T-cell (primary cell): ENCODE measurements at regions not wholly inside any gene's neighbourhood (a gene's known extent, or its start where the extent isn't known, plus 50 kb on each side); places are given as distances from the start of the nearest gene placed in this dataset.
"Not testable (repeated sequence)": the region's sequence is repeated elsewhere in the genome, so short reads cannot be mapped to it uniquely, and the experiment has no call there.

Experiments
- ATAC-seq, 4 experiments: fragments of 200-7000 bp in 3 of 4; fragments of 150-1000 bp in 1 of 4; cut with Tn5 transposase; replicated peaks in 1 of 4; 1 replicate in 3 of 4; 2 replicates in 1 of 4; pipeline ENCODE4 v1.10.0; 2021; ENCODE audit warnings: moderate library complexity in 3 of 4, mild to moderate bottlenecking in 2 of 4, moderate number of reproducible peaks in 1 of 4
- CTCF ChIA-PET, 2 donors: fragments of 300-600 bp; sonication (Branson Sonifier 250); formaldehyde crosslinking; loops; one replicate each; lab custom pipeline; 2022; ENCODE audit warnings: antibody characterized with exemption in 2 of 2; lab: Charles Lee
- POLR2A ChIA-PET, 2 donors: fragments of 300-600 bp; sonication (Branson Sonifier 250); formaldehyde crosslinking; loops; one replicate each; lab custom pipeline; 2022; ENCODE audit warnings: antibody characterized with exemption in 2 of 2; lab: Charles Lee
- DNase-seq, 35 experiments: peaks; one replicate each; pipeline versions ENCODE4 v3.0.0 to v3.0.0-alpha.2; 2013 to 2023
- H3K27ac ChIP-seq: one replicate; pipeline ENCODE4 v1.5.1; 2013; ENCODE audit warnings: low read length
- H3K27me3 ChIP-seq, 2 experiments: replicated peaks in 1 of 2; 1 replicate in 1 of 2; 2 replicates in 1 of 2; pipeline versions ENCODE4 v1.6.1 to v1.7.0; 2013; ENCODE audit warnings: low read length in 1 of 2, mixed read lengths in 1 of 2; ENCODE audit not compliant: control insufficient read depth in 2 of 2, insufficient read depth in 2 of 2; ENCODE audit errors: extremely low read depth in 1 of 2
- H3K36me3 ChIP-seq, 2 donors: 1 replicate in 1 of 2; 2 replicates in 1 of 2; pipeline versions ENCODE4 v1.6.1 to v1.7.0; 2013; ENCODE audit warnings: low read length in 1 of 2; ENCODE audit not compliant: control insufficient read depth in 2 of 2, insufficient read depth in 1 of 2; ENCODE audit errors: extremely low read depth in 1 of 2
- H3K4me1 ChIP-seq, 2 experiments: 1 replicate in 1 of 2; 2 replicates in 1 of 2; pipeline versions ENCODE4 v1.6.1 to v1.7.0; 2013; ENCODE audit warnings: low read length in 2 of 2, mixed read lengths in 1 of 2; ENCODE audit not compliant: insufficient read depth in 2 of 2, control insufficient read depth in 1 of 2; ENCODE audit errors: extremely low read depth in 1 of 2
- H3K4me3 ChIP-seq, 2 donors: 1 replicate in 1 of 2; 2 replicates in 1 of 2; pipeline versions ENCODE4 v1.5.1 to v1.7.0; 2013; ENCODE audit warnings: mild to moderate bottlenecking in 2 of 2, low read length in 1 of 2, moderate library complexity in 1 of 2; ENCODE audit not compliant: control insufficient read depth in 1 of 2; ENCODE audit errors: extremely low read depth in 1 of 2
- H3K9me3 ChIP-seq: 2 replicates; pipeline ENCODE4 v1.7.0; 2013
- H3K27ac Mint-ChIP-seq, 2 donors: one replicate each; pipeline ENCODE4 v1.8.0; 2020 to 2021; ENCODE audit warnings: mild to moderate bottlenecking in 2 of 2, mixed read lengths in 2 of 2
- H3K27me3 Mint-ChIP-seq, 2 donors: one replicate each; pipeline ENCODE4 v1.8.0; 2021 to 2022; ENCODE audit warnings: mixed read lengths in 2 of 2
- H3K36me3 Mint-ChIP-seq: one replicate; pipeline ENCODE4 v1.8.0; 2021; ENCODE audit warnings: mixed read lengths
- H3K4me1 Mint-ChIP-seq, 3 donors: one replicate each; pipeline ENCODE4 v1.8.0; 2020 to 2022; ENCODE audit warnings: mixed read lengths in 3 of 3, mild to moderate bottlenecking in 1 of 3
- H3K4me3 Mint-ChIP-seq, 3 donors: one replicate each; pipeline ENCODE4 v1.8.0; 2020 to 2022; ENCODE audit warnings: mild to moderate bottlenecking in 3 of 3, mixed read lengths in 3 of 3, moderate library complexity in 3 of 3
- H3K9me3 Mint-ChIP-seq, 3 donors: one replicate each; pipeline ENCODE4 v1.8.0; 2020 to 2022; ENCODE audit warnings: mixed read lengths in 3 of 3
- WGBS: methylation state at CpG from one replicate; pipeline ENCODE4 v1.1.5; 2013; ENCODE audit warnings: missing lambda C conversion rate; ENCODE audit not compliant: insufficient coverage; 5-methylcytosine and 5-hydroxymethylcytosine counted together

DNA sequence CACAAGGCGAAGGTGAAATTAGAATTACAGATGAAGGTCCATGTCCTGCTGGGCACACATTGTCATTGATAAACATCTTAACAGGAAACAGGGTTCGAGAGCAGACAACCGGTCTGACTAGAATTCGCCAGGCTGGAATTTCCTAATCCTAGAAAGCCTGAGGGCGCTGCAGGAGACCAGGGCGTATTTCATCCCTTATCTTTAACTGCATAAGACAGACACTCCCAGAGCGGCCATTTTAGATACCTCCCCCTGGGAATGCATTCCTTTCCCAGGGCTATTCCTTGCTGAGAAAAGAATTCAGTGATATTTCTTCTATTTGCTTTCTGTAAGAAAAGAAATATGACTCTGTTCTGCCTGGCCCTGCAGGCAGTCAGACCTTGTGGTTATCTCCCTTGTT lies 357.7 kb downstream of the FAM170A start:
- DNase-seq, H3K4me1 ChIP-seq, H3K36me3 Mint-ChIP-seq, ATAC-seq, H3K27ac ChIP-seq, POLR2A ChIA-PET, CTCF ChIA-PET, H3K4me1 Mint-ChIP-seq, H3K4me3 Mint-ChIP-seq, H3K27ac Mint-ChIP-seq, H3K36me3 ChIP-seq, H3K27me3 ChIP-seq, H3K27me3 Mint-ChIP-seq, H3K4me3 ChIP-seq, H3K9me3 ChIP-seq: not testable (repeated sequence)
- 84% methylated on average over 5 of the region's 7 CpGs for WGBS
- H3K9me3 Mint-ChIP-seq = peaks cover 22 to 42% (median 25%) of the 10 kb centered on the region in 3 donors

DNA sequence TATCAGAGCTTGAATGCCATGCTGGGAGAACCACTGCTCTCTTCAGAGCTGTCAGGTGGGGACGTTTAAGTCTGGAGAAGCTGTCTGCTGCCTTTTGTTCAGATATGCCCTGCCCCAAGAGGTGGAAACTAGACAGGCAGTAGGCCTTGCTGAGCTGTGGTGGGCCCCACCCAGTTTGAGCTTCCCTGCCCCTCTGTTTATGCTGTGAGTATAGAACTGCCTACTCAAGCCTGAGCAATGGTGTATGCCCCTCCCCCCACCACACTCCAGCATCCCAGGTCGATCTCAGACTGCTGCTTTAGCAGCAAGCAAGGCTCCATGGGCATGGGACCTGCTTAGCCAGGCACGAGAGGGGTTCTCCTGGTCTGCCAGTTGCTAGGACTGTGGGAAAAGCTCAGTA lies 362.3 kb downstream of the FAM170A start:
- CTCF ChIA-PET = no interaction called here
- Mint-ChIP-seq H3K27ac (no peak overlapping the region), H3K36me3 (no peaks in the 10 kb centered on the region), H3K4me3 (no peak overlapping the region), H3K9me3 (peaks cover 21 to 33% (median 30%) of the 10 kb centered on the region in 3 donors), H3K27me3 (peaks cover 0 to 3% of the 10 kb centered on the region in 2 donors), H3K4me1 (no peaks in the 10 kb centered on the region)
- no peaks in the 10 kb centered on the region for H3K4me1 ChIP-seq
- H3K4me3 ChIP-seq = no peak overlapping the region
- H3K9me3 ChIP-seq = no peaks in the 10 kb centered on the region
- no peak for ATAC-seq
- POLR2A ChIA-PET = no interaction called here
- peak in 1 of 35 experiments; percentile 0 for DNase-seq
- 51% methylated on average over 2 of the region's 3 CpGs for WGBS
- H3K27ac ChIP-seq = no peak overlapping the region
- H3K36me3 ChIP-seq = no peaks in the 10 kb centered on the region
- H3K27me3 ChIP-seq = peaks cover 0 to 4% of the 10 kb centered on the region in 2 experiments

DNA sequence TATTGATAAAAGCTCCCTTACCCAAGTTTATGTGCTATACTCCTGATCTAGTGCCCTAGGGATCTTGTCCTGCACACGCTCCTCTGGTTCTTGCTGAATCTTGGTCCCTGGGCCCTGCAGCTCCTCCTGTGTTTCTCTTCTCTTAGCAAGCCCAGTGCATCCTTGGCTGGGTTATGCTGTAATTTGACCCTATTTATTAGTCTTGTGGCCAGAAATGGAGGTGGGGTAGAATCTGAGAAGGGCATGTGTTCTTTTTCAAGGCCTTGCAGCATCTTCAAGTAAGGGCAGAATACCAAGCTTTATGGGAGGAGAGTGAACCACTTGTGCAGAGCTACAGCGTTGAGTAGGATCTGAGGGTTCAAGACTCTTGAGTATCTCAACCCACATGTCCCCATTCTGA lies 366.8 kb downstream of the FAM170A start:
- no peaks in the 10 kb centered on the region for H3K4me1 Mint-ChIP-seq
- peaks cover 0 to 12% (median 4%) of the 10 kb centered on the region in 3 donors for H3K9me3 Mint-ChIP-seq
- CTCF ChIA-PET = no interaction called here
- H3K4me3 Mint-ChIP-seq = no peak overlapping the region
- H3K36me3 Mint-ChIP-seq = no peaks in the 10 kb centered on the region
- Histone ChIP-seq H3K4me3 (no peak overlapping the region), H3K27me3 (peaks cover 0 to 4% of the 10 kb centered on the region in 2 experiments), H3K36me3 (no peaks in the 10 kb centered on the region), H3K27ac (no peak overlapping the region), H3K4me1 (no peaks in the 10 kb centered on the region), H3K9me3 (no peaks in the 10 kb centered on the region)
- ATAC-seq (no peak), DNase-seq (no peak)
- H3K27me3 Mint-ChIP-seq = peaks cover 0 to 3% of the 10 kb centered on the region in 2 donors
- POLR2A ChIA-PET = no interaction called here
- 86% methylated on average over 1 of the region's 2 CpGs for WGBS
- H3K27ac Mint-ChIP-seq = no peak overlapping the region

- H3K4me1 ChIP-seq = no peaks in the 10 kb centered on the region
- no peak overlapping the region for H3K27ac Mint-ChIP-seq
- WGBS = 100% methylated on average over 1 of the region's 4 CpGs
- no peaks in the 10 kb centered on the region for H3K36me3 ChIP-seq
- no peaks in the 10 kb centered on the region for H3K4me1 Mint-ChIP-seq
- ATAC-seq (no peak), DNase-seq (no peak)
- H3K4me3 ChIP-seq = no peak overlapping the region
- no peaks in the 10 kb centered on the region for H3K9me3 ChIP-seq
- H3K4me3 Mint-ChIP-seq = no peak overlapping the region
- H3K27me3 Mint-ChIP-seq = no peaks in the 10 kb centered on the region
- no peak overlapping the region for H3K27ac ChIP-seq
- ChIA-PET CTCF (no interaction called here), POLR2A (no interaction called here)
- H3K9me3 Mint-ChIP-seq = no peaks in the 10 kb centered on the region
- H3K27me3 ChIP-seq = no peaks in the 10 kb centered on the region
- no peaks in the 10 kb centered on the region for H3K36me3 Mint-ChIP-seq
Observed at GRCh38 chr5:120007598-120007997, 378.2 kb downstream of the FAM170A start.

- Histone ChIP-seq H3K4me3 (no peak overlapping the region), H3K27ac (no peak overlapping the region), H3K9me3 (no peaks in the 10 kb centered on the region), H3K36me3 (no peaks in the 10 kb centered on the region), H3K4me1 (no peaks in the 10 kb centered on the region), H3K27me3 (no peaks in the 10 kb centered on the region)
- no peak overlapping the region for H3K27ac Mint-ChIP-seq
- H3K4me1 Mint-ChIP-seq = no peaks in the 10 kb centered on the region
- peaks cover 0 to 6% (median 0%) of the 10 kb centered on the region in 3 donors for H3K9me3 Mint-ChIP-seq
- no peak overlapping the region for H3K4me3 Mint-ChIP-seq
- no peak for DNase-seq
- CTCF ChIA-PET = no interaction called here
- POLR2A ChIA-PET = no interaction called here
- ATAC-seq = no peak
- no peaks in the 10 kb centered on the region for H3K27me3 Mint-ChIP-seq
- WGBS = no CpG with 5 or more reads among the region's 1 CpG
- H3K36me3 Mint-ChIP-seq = no peaks in the 10 kb centered on the region
Observed at GRCh38 chr5:120012431-120012830, 383.1 kb downstream of the FAM170A start.

DNA sequence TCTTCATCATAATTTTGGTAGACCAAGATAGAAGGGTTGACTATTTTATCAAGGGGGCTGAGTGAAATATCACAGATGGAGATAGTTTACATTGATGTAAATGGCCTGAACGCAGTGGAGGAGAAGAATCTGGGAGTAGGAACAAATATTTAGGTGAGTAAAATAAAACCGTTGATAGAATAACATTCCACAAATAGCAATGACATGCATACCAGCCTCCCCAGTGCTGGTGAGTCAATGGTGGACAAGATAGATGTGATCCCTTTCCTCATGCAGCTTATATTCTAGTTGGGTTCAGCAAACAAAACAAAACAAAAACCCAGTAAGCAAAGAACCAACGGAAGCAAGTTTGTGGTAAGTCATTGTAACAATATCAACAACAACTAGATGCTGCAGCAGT lies 385.2 kb downstream of the FAM170A start:
- Histone ChIP-seq H3K36me3 (no peaks in the 10 kb centered on the region), H3K4me3 (no peak overlapping the region), H3K4me1 (no peaks in the 10 kb centered on the region), H3K27me3 (no peaks in the 10 kb centered on the region), H3K9me3 (no peaks in the 10 kb centered on the region), H3K27ac (no peak overlapping the region)
- no peak for ATAC-seq
- no peaks in the 10 kb centered on the region for H3K36me3 Mint-ChIP-seq
- no peak overlapping the region for H3K4me3 Mint-ChIP-seq
- peaks cover 0 to 6% (median 0%) of the 10 kb centered on the region in 3 donors for H3K9me3 Mint-ChIP-seq
- CTCF ChIA-PET = no interaction called here
- H3K27ac Mint-ChIP-seq = no peak overlapping the region
- H3K27me3 Mint-ChIP-seq = no peaks in the 10 kb centered on the region
- no peak for DNase-seq
- H3K4me1 Mint-ChIP-seq = no peaks in the 10 kb centered on the region
- no CpG with 5 or more reads among the region's 3 CpGs for WGBS
- POLR2A ChIA-PET = no interaction called here

DNA sequence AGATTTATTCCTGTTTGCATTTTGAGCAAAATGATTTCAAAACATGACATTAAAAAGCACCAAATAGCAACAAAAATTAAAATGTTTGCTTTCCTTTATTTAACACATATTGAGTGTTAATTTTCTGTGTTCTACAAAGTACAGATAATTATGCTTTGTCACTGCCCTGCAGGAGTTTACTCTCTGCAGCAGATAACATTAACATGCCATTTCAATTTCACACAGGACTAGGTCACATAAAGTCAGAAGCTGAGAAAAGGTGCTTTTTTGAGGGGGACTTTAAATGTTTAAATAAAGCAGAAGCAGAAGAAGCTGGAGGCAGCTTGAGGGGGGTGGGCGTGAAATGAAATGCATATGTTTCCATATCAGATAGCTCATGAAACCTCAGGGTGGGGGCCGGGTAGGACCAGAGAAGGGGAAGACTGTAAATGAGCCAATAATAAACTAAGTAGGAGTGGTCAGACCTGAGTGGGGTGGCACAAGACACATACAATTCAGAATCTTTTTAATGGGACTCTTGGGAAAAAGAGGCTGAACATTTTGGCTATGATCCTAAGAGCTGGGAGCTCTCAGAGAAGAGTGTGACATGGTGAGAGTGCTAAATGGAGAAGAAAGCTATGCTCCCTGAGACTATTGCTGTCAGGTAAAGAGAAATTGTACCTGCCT lies 387.5 kb downstream of the FAM170A start:
- WGBS = no CpG with 5 or more reads among the region's 2 CpGs
- no peaks in the 10 kb centered on the region for H3K4me1 Mint-ChIP-seq
- no peaks in the 10 kb centered on the region for H3K36me3 Mint-ChIP-seq
- no peak overlapping the region for H3K4me3 Mint-ChIP-seq
- H3K27me3 Mint-ChIP-seq = no peaks in the 10 kb centered on the region
- peaks cover 0 to 11% (median 3%) of the 10 kb centered on the region in 3 donors for H3K9me3 Mint-ChIP-seq
- no peaks in the 10 kb centered on the region for H3K36me3 ChIP-seq
- H3K27me3 ChIP-seq = no peaks in the 10 kb centered on the region
- no peaks in the 10 kb centered on the region for H3K4me1 ChIP-seq
- no peaks in the 10 kb centered on the region for H3K9me3 ChIP-seq
- no peak for ATAC-seq
- H3K27ac ChIP-seq = no peak overlapping the region
- no peak overlapping the region for H3K27ac Mint-ChIP-seq
- CTCF ChIA-PET = no interaction called here
- H3K4me3 ChIP-seq = no peak overlapping the region
- no peak for DNase-seq
- POLR2A ChIA-PET = no interaction called here
